GM12875 (cell line): ENCODE measurements at regions not wholly inside any gene's neighbourhood (a gene's known extent, or its start where the extent isn't known, plus 50 kb on each side); places are given as distances from the start of the nearest gene placed in this dataset.

Experiments used
- H3K4me3 ChIP-seq: one replicate; pipeline ENCODE4 v1.5.1; 2011; ENCODE audit warnings: low read depth, low read length, control low read depth
- CTCF ChIP-seq: IDR thresholded peaks from 2 replicates; pipeline ENCODE4 v1.5.1; 2011; ENCODE audit warnings: low read depth, mild to moderate bottlenecking, control low read depth, inconsistent platforms, low read length, moderate library complexity, borderline replicate concordance; ENCODE audit not compliant: insufficient read depth

DNA sequence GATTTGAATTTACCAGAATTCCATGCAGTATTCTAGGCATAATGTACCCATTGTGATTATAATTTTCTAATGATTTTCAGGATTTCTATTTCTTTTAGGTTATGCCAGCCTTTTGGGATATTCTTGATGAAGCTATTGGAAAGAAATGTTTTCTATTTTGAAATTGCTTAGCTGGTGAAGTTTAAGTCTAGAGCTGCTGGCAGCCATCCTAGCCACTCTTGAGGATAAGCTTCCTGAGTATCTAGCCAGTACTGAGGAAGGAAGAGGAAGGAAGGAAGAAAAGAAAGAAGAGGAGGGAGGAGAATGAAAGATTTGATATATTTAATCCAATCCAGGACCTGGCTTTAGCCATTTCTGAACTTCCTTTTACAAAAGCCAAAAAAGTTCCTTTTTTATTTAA, 142.1 kb upstream of the DAB2 start:
- H3K4me3 ChIP-seq, result no peak overlapping the region
- no peak for TF ChIP-seq CTCF

DNA sequence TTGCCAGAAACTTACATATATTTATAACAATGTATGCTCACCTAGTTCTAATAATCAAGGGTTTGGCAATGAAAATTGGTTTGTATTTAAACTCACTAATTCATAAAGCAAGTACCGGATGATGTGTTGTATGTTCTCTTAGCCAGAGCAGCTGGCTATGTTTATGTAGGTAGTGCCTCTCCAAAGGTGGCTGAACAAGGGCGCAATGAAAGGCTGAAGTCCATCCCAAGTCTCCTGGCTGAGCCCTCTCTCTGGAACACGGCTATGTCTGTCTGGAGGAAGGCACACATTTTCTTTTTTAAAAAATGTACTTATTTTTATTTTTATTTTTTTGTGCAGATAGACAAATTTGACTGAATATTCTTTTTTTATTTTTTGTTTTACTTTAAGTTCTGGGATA, 141.2 kb upstream of the DAB2 start:
- no peak for TF ChIP-seq CTCF
- no peak overlapping the region for H3K4me3 ChIP-seq

- no peak overlapping the region for H3K4me3 ChIP-seq
- TF ChIP-seq CTCF, result no peak
Measured at GRCh38 chr5:39561421-39561820, 136.6 kb upstream of the DAB2 start.

DNA sequence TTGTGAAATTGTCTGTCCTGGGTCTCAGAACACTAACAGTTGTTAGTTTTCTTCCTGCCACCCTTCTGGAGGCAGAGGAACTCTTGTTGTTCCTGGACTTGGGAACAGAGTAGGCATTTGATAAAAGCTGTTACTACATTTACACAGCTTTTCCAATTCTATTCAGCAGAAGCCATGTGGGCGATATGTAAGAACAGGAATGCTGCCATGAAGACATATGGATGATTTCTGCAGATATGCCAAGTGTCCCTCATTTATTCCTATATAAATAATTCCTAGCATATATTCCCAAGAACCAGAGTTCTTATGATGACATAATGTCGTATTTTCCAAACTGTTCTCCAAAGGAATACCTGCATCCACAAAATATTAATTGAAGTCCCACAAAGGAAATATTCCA, 135.9 kb upstream of the DAB2 start:
- H3K4me3 ChIP-seq, result no peak overlapping the region
- no peak for TF ChIP-seq CTCF

DNA sequence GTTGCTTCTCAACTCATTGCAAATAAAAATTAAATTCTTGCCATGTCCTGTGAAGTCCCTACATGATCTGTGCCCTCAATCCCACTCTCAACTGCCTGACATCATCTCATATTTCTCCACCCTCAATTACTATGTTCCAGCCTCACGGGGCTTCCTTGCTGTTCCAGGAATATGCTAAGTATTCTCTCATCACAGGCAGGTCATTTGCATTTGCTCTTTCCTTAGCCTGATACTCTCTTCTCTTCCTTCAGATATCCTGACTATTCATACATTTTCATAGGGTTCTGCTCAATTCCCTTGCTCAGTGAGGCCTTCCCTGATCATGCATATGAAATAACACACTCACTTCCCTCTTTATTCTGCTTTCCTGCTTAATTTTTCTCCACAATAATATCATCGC, 135.1 kb upstream of the DAB2 start:
- H3K4me3 ChIP-seq, result no peak overlapping the region
- no peak for TF ChIP-seq CTCF

DNA sequence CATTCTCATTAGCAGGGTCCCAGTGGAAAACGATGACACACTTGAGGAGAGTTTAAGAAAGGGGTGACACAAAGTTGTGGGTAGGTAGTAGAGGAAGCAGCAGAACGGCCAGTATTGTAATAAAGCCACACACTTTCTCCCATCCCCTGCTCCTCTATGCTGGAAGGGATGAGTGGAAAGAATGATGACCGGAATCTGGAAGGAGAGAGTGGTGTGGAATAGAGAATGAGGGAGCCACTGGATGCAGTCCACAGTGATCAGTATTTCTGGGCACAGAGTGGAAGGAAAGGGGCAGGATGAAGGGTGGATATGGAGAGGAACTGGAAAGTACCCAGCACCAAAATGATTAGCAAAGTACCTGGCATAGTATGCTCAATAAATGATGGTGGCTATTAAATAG, 133.8 kb upstream of the DAB2 start:
- no peak for TF ChIP-seq CTCF
- H3K4me3 ChIP-seq, result no peak overlapping the region

- no peak for TF ChIP-seq CTCF
- H3K4me3 ChIP-seq, result no peak overlapping the region
Measured at GRCh38 chr5:39555788-39556187, 131.0 kb upstream of the DAB2 start.
